ENCODE measurements at regions not wholly inside any gene's neighbourhood (a gene's known extent, or its start where the extent isn't known, plus 50 kb on each side); places are given as distances from the start of the nearest gene placed in this dataset.

- TF ChIP-seq IRF3 (IDR thresholded peaks at IDR 0.05): no peak
- no peak for TF ChIP-seq POLR2AphosphoS5 (IDR thresholded peaks at IDR 0.05; ENCODE audit: low read length)
- TF ChIP-seq BRCA1 (IDR thresholded peaks at IDR 0.05; ENCODE audit: low read depth, low read length): no peak
- TF ChIP-seq SIX5 (IDR thresholded peaks at IDR 0.05; ENCODE audit: low read depth, low read length, severe bottlenecking): no peak
- no peak for TF ChIP-seq STAT1 (conservative IDR thresholded peaks at IDR 0.05)
- no peak for TF ChIP-seq MXI1 (IDR thresholded peaks at IDR 0.05; ENCODE audit: low read depth, low read length)
- no peak for TF ChIP-seq RELA (IDR thresholded peaks at IDR 0.05; ENCODE audit: borderline replicate concordance, partially characterized antibody)
- TF ChIP-seq ZSCAN29 (IDR thresholded peaks at IDR 0.05): no peak
- no peak for TF ChIP-seq NRF1 (conservative IDR thresholded peaks at IDR 0.05; ENCODE audit: low read depth, low read length)
- TF ChIP-seq CHD1 (IDR thresholded peaks at IDR 0.05; ENCODE audit: low read depth, low read length): no peak
- no peak for TF ChIP-seq POLR2A (IDR thresholded peaks at IDR 0.05; ENCODE audit: low read depth, low read length)
- no peak for TF ChIP-seq ZBTB40 (IDR thresholded peaks at IDR 0.05; ENCODE audit: borderline replicate concordance)
Measured at GRCh38 chr16:73846007-73846330, 450.6 kb upstream of the PSMD7 start (continued).
